SKM-1 (cell line): ENCODE measurements at regions not wholly inside any gene's neighbourhood (a gene's known extent, or its start where the extent isn't known, plus 50 kb on each side); places are given as distances from the start of the nearest gene placed in this dataset.
"Not testable (repeated sequence)": the region's sequence is repeated elsewhere in the genome, so short reads cannot be mapped to it uniquely, and the experiment has no call there.

Experiments
- DNase-seq: peaks from one replicate; lab custom pipeline; 2025; ENCODE audit not compliant: unreplicated experiment; lab: John Stamatoyannopoulos, UW

DNA sequence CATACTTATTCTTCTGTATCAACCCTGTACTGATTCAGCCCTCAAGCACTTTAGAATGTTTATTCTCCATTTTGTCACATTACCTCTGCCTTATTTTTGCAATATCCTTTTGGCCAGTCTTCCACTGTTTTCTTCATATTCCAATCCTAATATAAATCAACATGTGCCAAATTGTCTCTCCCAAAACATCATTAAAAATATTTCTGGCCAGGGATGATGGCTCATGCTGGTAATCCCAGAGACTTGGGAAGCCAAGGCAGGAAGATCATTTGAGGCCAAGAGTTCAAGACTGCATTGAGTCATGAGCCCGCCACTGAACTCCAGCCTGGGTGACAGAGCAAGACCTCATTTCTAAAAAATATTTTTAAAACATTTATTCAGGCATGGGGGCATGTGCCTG, 641.4 kb upstream of the CBLB start:
- DNase-seq: no peak

DNA sequence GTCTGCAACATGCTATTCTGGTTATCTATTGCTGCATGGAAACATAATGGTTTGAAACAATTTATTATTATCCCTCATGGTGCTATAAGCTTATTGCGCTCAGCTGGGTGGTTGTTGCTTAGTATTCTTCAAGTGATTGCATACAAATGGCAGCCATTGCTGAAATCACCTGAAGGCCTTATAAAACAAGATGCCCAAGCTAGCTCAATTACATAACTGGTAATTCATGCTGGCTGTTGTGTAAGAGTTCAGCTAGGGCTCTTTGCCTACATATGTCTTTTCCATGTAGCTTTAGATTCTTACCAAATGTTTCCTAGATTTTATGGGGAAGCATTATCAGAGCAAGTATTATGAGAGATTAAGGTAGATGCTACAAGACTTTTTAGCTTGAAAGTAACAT, 644.0 kb upstream of the CBLB start:
- DNase-seq: no peak

- DNase-seq: no peak
These were observed 645.6 kb upstream of the CBLB start for GRCh38 chr3:106514431-106514830.

- no peak for DNase-seq
These were observed 649.7 kb upstream of the CBLB start for GRCh38 chr3:106518516-106518915.

DNA sequence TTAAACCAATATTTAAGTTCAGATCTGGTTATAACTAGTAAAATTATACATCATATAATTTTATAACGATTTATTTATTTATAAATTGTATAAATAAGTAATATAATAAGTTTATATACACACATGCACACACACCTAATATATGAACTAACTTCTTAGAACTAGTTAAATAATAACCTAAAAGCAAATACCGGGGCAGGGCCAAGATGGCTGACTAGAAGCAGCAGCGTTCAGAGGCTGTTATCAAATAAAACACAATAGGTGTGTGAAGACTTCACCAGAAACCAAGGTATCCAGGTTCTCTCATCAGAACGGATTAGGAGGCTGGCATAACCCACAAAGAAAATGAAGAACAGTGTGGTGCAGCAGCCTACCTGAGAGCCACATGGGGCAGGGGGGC, 653.6 kb upstream of the CBLB start:
- DNase-seq: no peak

DNA sequence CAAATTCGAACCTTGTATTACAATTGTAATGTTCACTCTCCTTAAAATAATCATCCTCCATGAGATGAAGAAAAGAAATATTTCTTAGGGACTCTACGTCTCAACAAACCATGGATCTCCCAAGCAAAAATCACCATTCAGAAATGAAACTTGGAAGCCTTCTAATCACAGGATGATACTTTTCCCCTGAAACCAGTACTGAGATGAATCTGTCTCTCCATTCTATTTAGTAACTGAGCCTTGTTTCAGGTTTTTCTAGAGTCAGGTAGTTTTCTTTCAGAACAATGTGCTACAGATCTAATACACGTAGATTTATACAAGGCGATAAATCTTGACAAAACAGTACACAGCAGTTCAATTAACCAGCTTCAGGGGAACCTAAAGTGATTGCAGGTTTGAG, 660.1 kb upstream of the CBLB start:
- no peak for DNase-seq

GRCh38 chr3:106529738-106530137, 660.9 kb upstream of the CBLB start:
- no peak for DNase-seq

- no peak for DNase-seq
These were observed 661.6 kb upstream of the CBLB start for GRCh38 chr3:106530367-106530766.

- DNase-seq: not testable (repeated sequence)
These were observed 663.0 kb upstream of the CBLB start for GRCh38 chr3:106531771-106532329.

DNA sequence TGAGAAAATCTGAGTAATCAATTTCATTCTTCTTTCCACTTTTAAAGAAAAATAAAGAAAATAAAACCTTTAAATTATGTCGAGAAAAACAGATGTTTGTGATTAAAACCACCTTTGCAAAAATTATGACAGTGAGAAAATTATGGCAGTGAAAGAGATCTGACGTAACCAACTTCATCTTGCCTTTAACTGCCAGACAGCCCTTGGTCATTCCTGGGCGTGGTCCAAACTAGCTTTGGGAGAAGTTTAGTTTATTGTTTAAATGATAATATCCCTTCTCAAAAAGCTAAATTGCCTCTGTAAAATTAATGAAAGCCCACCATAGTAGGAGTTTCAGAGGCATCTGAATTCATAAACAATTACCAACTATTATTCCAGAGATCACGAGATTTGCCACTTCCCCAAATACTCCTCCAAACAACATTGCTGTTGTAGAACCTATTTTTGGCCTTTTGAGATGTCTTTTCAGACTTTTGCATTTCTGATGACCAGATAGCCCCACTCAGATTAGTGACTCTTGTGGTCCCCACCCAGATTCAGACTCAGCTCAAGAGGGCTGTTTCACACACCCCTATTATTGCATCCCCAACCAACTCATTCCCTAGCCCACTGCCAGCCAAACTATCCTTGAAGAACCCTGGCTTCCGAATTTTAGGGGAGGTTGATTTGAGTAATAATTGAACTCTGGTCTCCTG, 664.4 kb upstream of the CBLB start:
- no peak for DNase-seq

GRCh38 chr3:106533788-106534160, 665.0 kb upstream of the CBLB start:
- DNase-seq: no peak

DNA sequence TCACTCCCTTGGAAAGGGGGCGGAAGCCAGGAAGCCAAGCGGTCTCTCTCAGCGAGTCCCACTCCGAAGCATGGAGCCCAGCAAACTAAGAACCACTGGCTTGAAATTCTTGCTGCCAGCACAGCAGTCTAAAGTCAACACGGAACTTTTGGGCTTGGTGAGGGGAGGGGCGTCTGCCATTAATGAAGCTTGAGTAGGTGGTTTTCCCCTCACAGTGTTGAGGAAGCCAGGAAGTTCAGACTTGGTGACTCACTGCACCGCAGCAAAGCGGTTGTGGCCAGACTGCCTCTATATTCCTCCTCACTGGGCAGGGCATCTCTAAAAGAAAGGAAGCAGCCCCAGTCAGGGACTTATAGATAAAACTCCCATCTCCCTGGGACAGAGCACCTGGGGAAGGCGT, 665.4 kb upstream of the CBLB start:
- DNase-seq: no peak

DNA sequence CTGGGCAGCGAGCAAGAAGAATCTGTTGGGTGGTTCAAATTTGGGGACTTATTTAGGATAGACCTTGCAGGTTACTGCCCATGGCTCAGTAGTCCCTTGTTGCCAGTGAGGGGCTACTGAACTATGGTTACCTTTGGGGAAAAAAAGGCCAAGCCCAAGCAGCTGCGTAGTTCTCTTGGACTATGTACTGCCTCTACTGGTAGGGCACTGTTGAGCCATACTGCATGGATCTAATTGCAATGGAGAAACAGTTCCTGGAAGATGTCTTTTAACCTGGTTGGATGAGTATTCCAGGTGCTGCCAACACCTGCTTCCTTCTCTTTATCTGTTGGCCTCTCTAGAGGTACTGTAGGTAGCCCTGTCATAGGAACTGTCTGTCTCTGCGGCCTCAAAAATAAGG, 671.9 kb upstream of the CBLB start:
- no peak for DNase-seq

GRCh38 chr3:106542101-106542769, 673.4 kb upstream of the CBLB start:
- DNase-seq: no peak

GRCh38 chr3:106552351-106553043, 683.7 kb upstream of the CBLB start:
- no peak for DNase-seq

DNA sequence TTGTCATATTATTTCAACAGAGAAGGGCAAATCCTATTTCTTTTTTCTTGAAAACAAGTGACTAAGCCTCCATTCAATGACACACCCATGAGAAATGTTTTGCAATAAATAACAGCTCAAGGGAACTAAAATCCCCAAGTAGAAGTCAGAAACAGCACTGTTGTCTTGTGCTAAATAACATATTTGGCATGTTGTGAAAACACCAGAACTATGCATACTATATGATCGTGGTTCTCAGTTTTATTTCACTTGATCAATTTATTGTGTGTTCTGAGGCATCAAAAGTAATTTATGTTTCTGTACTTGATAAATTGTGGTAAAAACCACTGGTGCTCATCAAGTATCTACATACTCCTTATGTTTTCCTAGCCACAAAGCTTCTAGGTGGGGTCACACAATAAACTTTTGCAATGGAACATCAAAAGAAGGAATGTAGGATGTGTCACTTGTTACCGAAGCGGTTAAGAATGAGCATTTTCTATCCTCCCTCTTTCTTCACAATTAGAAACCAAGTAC, 691.7 kb upstream of the CBLB start:
- no peak for DNase-seq

DNA sequence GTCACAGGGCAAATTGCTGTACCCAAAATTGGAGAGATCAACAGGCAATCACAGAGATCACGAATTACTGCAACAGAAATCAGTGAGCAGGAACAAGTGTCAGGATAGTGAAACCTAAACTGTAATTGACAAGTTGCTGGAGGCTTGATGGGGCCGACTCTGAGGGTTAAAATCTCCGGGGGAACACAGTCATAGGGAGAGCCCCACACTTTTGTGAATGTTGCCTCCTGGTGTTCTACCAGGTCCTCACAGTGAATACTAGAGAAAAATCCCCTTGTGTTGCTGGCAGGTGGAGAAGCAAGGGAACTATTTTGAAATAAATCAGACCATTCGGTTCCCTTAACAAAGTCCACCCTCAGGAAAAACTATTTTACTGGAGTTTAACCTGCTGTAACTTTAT, 697.5 kb upstream of the CBLB start:
- no peak for DNase-seq

DNA sequence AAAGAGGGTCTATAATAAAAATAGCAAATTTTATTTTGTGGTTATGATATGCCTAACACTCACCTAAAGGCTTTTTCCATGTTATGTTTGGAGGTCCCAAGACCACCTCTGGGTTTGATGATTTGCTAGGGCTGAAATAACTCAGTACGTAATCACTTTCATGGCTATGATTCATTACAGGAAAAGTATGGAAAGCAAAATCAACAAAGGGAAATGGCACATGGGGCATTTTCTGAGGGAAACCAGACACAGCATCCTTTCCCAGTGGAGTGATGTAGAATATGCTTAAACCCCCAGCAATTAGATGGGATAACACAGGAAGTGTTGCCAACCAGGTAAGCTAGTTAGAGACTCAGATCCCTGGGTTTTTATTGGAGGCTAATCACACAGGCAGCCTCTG, 701.6 kb upstream of the CBLB start:
- no peak for DNase-seq

DNA sequence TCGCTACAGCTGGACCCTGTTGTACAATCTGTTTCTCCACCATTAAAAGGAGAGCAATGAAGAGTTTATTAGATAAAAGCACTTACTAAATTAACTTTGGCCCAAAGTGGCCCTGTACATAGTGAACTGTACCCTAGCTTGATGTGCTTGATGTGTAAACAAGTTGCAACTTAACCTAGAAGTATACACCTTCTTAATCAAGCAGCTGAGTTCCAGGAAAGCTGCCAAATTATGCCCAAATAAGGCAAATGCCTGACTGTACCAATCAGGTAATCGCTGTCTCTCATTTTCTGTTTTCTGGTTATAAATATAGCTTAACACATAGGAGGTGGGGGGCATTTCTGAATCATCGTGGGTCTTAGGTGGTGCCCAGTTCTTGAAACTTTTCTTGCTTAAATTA, 704.8 kb upstream of the CBLB start:
- DNase-seq: no peak

GRCh38 chr3:106575029-106575428, 706.2 kb upstream of the CBLB start:
- no peak for DNase-seq

DNA sequence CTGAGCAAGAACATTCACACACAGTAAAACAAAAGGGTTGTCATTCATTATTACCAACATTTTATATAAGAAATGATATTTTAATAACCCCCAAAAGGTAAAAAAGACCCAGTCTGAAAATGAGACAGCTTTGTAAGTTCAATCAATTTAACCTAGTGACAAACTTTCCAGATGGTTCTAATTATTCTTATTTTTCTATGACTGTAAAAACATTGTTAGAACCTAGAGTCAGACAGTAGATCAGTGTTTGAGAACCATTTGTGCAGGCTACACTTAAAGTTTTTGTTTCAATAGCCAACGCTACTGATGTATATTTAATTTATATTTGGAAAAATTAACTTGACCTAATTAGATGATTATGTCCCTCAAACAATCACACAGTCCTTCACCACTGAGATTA, 708.4 kb upstream of the CBLB start:
- DNase-seq: no peak

DNA sequence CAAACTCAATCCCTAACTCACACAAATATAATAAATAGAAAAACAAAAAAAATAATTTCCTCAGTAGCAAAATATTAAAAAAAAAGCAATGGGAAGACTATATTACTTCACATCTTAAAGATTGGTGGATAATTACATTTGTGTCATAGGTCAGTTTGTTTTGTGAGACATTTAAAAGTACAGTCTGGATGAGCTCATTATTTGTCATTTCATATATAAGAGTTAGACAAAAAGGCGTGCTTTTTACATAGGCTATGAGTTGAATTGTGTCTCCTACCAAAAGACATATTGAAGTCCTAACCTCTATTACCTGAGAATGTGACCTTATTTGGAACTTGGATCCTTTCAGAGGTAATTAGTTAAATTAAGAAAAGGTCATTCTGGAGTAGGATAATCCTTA, 710.1 kb upstream of the CBLB start:
- no peak for DNase-seq
